IMR-90 (cell line): ENCODE measurements at regions not wholly inside any gene's neighbourhood (a gene's known extent, or its start where the extent isn't known, plus 50 kb on each side); places are given as distances from the start of the nearest gene placed in this dataset.

Experiments
- ATAC-seq: fragments of 200-7000 bp; cut with Tn5 transposase; 2 replicates; pipeline ENCODE4 v1.9.1; 2020; ENCODE audit warnings: low read depth, mild to moderate bottlenecking, moderate library complexity
- BruUV-seq: library from RNA; stranded (reverse); fragments of 400-500 nt; replicated peaks from 2 replicates; lab custom pipeline; 2021; lab: Mats Ljungman, UMichigan
- CTCF ChIA-PET: fragments of 300-600 bp; formaldehyde crosslinking; extraction: SDS; loops from one replicate; lab custom pipeline; 2021; ENCODE audit warnings: antibody characterized with exemption; lab: Yijun Ruan, JAX
- POLR2A ChIA-PET: fragments of 300-600 bp; sonication (Branson Sonifier 250); formaldehyde crosslinking; loops from one replicate; lab custom pipeline; 2022; ENCODE audit warnings: antibody characterized with exemption; ENCODE audit not compliant: unreplicated experiment; lab: Charles Lee
- DNase-seq: peaks from one replicate; pipeline ENCODE4 v3.0.0; 2013
- H2AFZ ChIP-seq: replicated peaks from 2 replicates; pipeline ENCODE3; 2013; ENCODE audit warnings: low read length, mild to moderate bottlenecking; ENCODE audit not compliant: poor library complexity
- H2AK5ac ChIP-seq: 2 replicates; pipeline ENCODE4 v1.6.1; 2013; ENCODE audit warnings: low read depth, low read length, inconsistent platforms
- H2AK9ac ChIP-seq: replicated peaks from 2 replicates; pipeline ENCODE3; 2013; ENCODE audit warnings: mild to moderate bottlenecking, low read depth, low read length, moderate library complexity; ENCODE audit not compliant: poor library complexity
- H2BK120ac ChIP-seq: 2 replicates; pipeline ENCODE4 v1.6.1; 2013; ENCODE audit warnings: low read depth, low read length, inconsistent platforms
- H2BK15ac ChIP-seq: 3 replicates; pipeline ENCODE4 v1.6.1; 2013; ENCODE audit warnings: low read depth, low read length, inconsistent platforms
- H2BK20ac ChIP-seq: 2 replicates; pipeline ENCODE4 v1.6.1; 2013; ENCODE audit warnings: low read depth, mild to moderate bottlenecking, inconsistent platforms, low read length, moderate library complexity
- H2BK5ac ChIP-seq: 2 replicates; pipeline ENCODE4 v1.6.1; 2013; ENCODE audit warnings: mild to moderate bottlenecking, low read depth, low read length, inconsistent platforms; ENCODE audit not compliant: poor library complexity, severe bottlenecking
- H3K14ac ChIP-seq: replicated peaks from 2 replicates; pipeline ENCODE4 v1.6.1; 2013; ENCODE audit warnings: low read depth, low read length, inconsistent platforms
- H3K18ac ChIP-seq: 2 replicates; pipeline ENCODE4 v1.6.1; 2013; ENCODE audit warnings: low read depth, low read length, control low read depth
- H3K23ac ChIP-seq: 2 replicates; pipeline ENCODE4 v1.6.1; 2013; ENCODE audit warnings: low read depth, low read length, inconsistent platforms
- H3K27ac ChIP-seq: 2 replicates; pipeline ENCODE4 v1.5.1; 2013; ENCODE audit warnings: mild to moderate bottlenecking, control low read depth, low read length; ENCODE audit not compliant: insufficient read depth
- H3K27me3 ChIP-seq: 2 replicates; pipeline ENCODE4 v1.6.1; 2013; ENCODE audit warnings: low read length; ENCODE audit not compliant: control insufficient read depth, insufficient read depth
- H3K36me3 ChIP-seq: 2 replicates; pipeline ENCODE4 v1.6.1; 2013; ENCODE audit warnings: low read length, mixed read lengths; ENCODE audit not compliant: control insufficient read depth, insufficient read depth
- H3K4ac ChIP-seq: 2 replicates; pipeline ENCODE4 v1.6.1; 2013; ENCODE audit warnings: low read depth, low read length, inconsistent platforms
- H3K4me1 ChIP-seq: 2 replicates; pipeline ENCODE4 v1.6.1; 2013; ENCODE audit warnings: low read length, mixed read lengths; ENCODE audit not compliant: control insufficient read depth, insufficient read depth
- H3K4me2 ChIP-seq: 2 replicates; pipeline ENCODE4 v1.6.1; 2013; ENCODE audit warnings: low read depth, mild to moderate bottlenecking, control low read depth, low read length, moderate library complexity
- H3K4me3 ChIP-seq: 2 replicates; pipeline ENCODE4 v1.5.1; 2013; ENCODE audit warnings: low read depth, mild to moderate bottlenecking, control low read depth, low read length, moderate library complexity; ENCODE audit not compliant: insufficient read depth
- H3K56ac ChIP-seq: 2 replicates; pipeline ENCODE4 v1.6.1; 2013; ENCODE audit warnings: low read length, inconsistent platforms; ENCODE audit not compliant: insufficient read depth; ENCODE audit errors: extremely low read depth
- H3K79me1 ChIP-seq, 2 experiments: 2 replicates each; pipeline ENCODE4 v1.6.1; 2013; ENCODE audit warnings: low read length in 2 of 2, inconsistent platforms in 1 of 2, low read depth in 1 of 2
- H3K9ac ChIP-seq: 2 replicates; pipeline ENCODE4 v1.6.1; 2013; ENCODE audit warnings: low read depth, low read length, control low read depth
- H3K9me1 ChIP-seq: 2 replicates; pipeline ENCODE4 v1.6.1; 2013; ENCODE audit warnings: low read length, inconsistent platforms; ENCODE audit not compliant: insufficient read depth
- H3K9me3 ChIP-seq: 2 replicates; pipeline ENCODE4 v1.6.1; 2013; ENCODE audit warnings: low read length; ENCODE audit not compliant: control insufficient read depth, insufficient read depth
- H4K20me1 ChIP-seq: 2 replicates; pipeline ENCODE4 v1.6.1; 2013; ENCODE audit warnings: low read length, inconsistent platforms; ENCODE audit not compliant: insufficient read depth
- H4K5ac ChIP-seq: 2 replicates; pipeline ENCODE4 v1.6.1; 2013; ENCODE audit warnings: mild to moderate bottlenecking, low read depth, low read length, control low read depth
- H4K8ac ChIP-seq, 2 experiments: 2 replicates each; pipeline ENCODE4 v1.6.1; 2013; ENCODE audit warnings: low read depth in 2 of 2, low read length in 2 of 2, control low read depth in 1 of 2, inconsistent platforms in 1 of 2
- H4K91ac ChIP-seq: 2 replicates; pipeline ENCODE4 v1.6.1; 2013; ENCODE audit warnings: low read depth, low read length, inconsistent platforms; ENCODE audit not compliant: insufficient read depth
- BHLHE40 ChIP-seq: fragments of 150-350 bp; IDR thresholded peaks from 2 replicates; pipeline ENCODE4 v1.6.1; 2016; ENCODE audit warnings: mild to moderate bottlenecking, low read depth, low read length
- CEBPB ChIP-seq: IDR thresholded peaks from 2 replicates; pipeline ENCODE4 v1.6.1; 2012; ENCODE audit warnings: low read depth, low read length, improper control_type of control experiment
- CHD1 ChIP-seq: IDR thresholded peaks from 2 replicates; pipeline ENCODE4 v1.6.1; 2012; ENCODE audit warnings: low read depth, low read length, improper control_type of control experiment
- FOS ChIP-seq: fragments of 150-350 bp; IDR thresholded peaks from 2 replicates; pipeline ENCODE4 v1.6.1; 2016; ENCODE audit warnings: low read depth, low read length
- MAFK ChIP-seq: IDR thresholded peaks from 2 replicates; pipeline ENCODE4 v1.6.1; 2012; ENCODE audit warnings: low read depth, low read length, improper control_type of control experiment
- MAZ ChIP-seq: IDR thresholded peaks from 2 replicates; pipeline ENCODE4 v1.6.1; 2012; ENCODE audit warnings: low read depth, mild to moderate bottlenecking, low read length, improper control_type of control experiment, moderate library complexity, borderline replicate concordance
- MXI1 ChIP-seq: IDR thresholded peaks from 2 replicates; pipeline ENCODE4 v1.6.1; 2012; ENCODE audit warnings: low read depth, mild to moderate bottlenecking, low read length, moderate library complexity, borderline replicate concordance
- NFE2L2 ChIP-seq: fragments of 150-350 bp; IDR thresholded peaks from 2 replicates; pipeline ENCODE4 v1.6.1; 2016; ENCODE audit warnings: low read depth, mild to moderate bottlenecking, low read length
- POLR2A ChIP-seq: IDR thresholded peaks from 2 replicates; pipeline ENCODE4 v1.6.1; 2012; ENCODE audit warnings: mild to moderate bottlenecking, low read depth, low read length
- RAD21 ChIP-seq: IDR thresholded peaks from 2 replicates; pipeline ENCODE4 v1.6.1; 2012; ENCODE audit warnings: low read length, improper control_type of control experiment
- RCOR1 ChIP-seq: IDR thresholded peaks from 2 replicates; pipeline ENCODE4 v1.6.1; 2012; ENCODE audit warnings: mild to moderate bottlenecking, low read length, improper control_type of control experiment; ENCODE audit not compliant: insufficient replicate concordance
- RFX5 ChIP-seq: IDR thresholded peaks from 2 replicates; pipeline ENCODE4 v1.8.0; 2012; ENCODE audit warnings: low read depth, mild to moderate bottlenecking, low read length, moderate library complexity
- SMC3 ChIP-seq: fragments of 150-350 bp; IDR thresholded peaks from 2 replicates; pipeline ENCODE4 v1.6.1; 2016; ENCODE audit warnings: low read depth, mild to moderate bottlenecking, antibody characterized with exemption, low read length, moderate library complexity
- WGBS, 2 experiments: methylation state at CpG; one replicate each; pipeline versions ENCODE4 v1.1.5 to v1.1.7; 2013; ENCODE audit warnings: missing lambda C conversion rate in 2 of 2; ENCODE audit not compliant: insufficient read length in 1 of 2; ENCODE audit errors: extremely low coverage in 2 of 2; 5-methylcytosine and 5-hydroxymethylcytosine counted together
- dilution Hi-C: fragments of 300-500 bp; cut with HindIII; formaldehyde crosslinking; loops from one replicate; pipeline ENCODE4 v1.14.3; 2018; ENCODE audit warnings: low sequenced_read_pairs; ENCODE audit not compliant: unreplicated experiment
- in situ Hi-C: fragments of 300-500 bp; cut with MboI; formaldehyde crosslinking; loops from 3 replicates; pipeline ENCODE4 v1.14.3; 2019; ENCODE audit warnings: low sequenced_read_pairs, inconsistent platforms, mixed read lengths
- intact Hi-C: fragments of 100-400 bp; cut with micrococcal nuclease; formaldehyde crosslinking; loops from 2 replicates; pipeline ENCODE4 v1.10.0; 2022
- TF ChIP-seq, protein P1 (sequence below): fragments of 150-350 bp; IDR thresholded peaks from 2 replicates; pipeline ENCODE4 v1.6.1; 2017; ENCODE audit warnings: mild to moderate bottlenecking, antibody characterized with exemption, low read length, low read depth
- TF ChIP-seq, protein P2 (sequence below): conservative IDR thresholded peaks from 2 replicates; pipeline ENCODE4 v1.5.1; 2012; ENCODE audit warnings: mild to moderate bottlenecking, low read depth, low read length, improper control_type of control experiment
- TF ChIP-seq, protein P3 (sequence below): fragments of 150-350 bp; IDR thresholded peaks from 2 replicates; pipeline ENCODE4 v1.6.1; 2016; ENCODE audit warnings: low read depth, mild to moderate bottlenecking, low read length, moderate library complexity, borderline replicate concordance

DNA sequence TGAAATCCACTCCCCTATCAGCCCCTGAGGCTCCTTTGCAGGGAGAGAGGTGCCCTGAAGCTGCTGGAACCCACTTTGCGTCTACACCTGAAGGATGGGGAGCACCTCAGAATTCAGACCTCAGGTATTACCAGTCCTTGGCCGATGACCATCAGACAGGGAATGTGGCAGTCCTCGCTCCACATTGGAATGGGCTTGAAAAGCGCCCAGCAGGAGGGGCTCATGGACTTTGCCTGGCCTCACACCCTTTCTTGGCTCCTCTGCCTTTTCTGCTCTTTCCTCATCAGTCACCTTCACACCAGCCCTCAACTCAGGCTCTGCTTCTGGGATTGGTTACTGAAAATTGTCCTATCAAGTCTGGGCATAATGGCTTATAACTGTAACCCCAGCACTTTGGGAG lies 83.9 kb downstream of the BARX1 start:
- Histone ChIP-seq H4K20me1 (no peaks in the 10 kb centered on the region), H3K27ac (no peak overlapping the region), H2BK20ac (no peak overlapping the region), H3K27me3 (no peaks in the 10 kb centered on the region), H3K4me2 (no peak overlapping the region), H3K4ac (no peak overlapping the region), H2BK5ac (no peak overlapping the region), H3K9ac (no peak overlapping the region), H3K79me1 (no peaks in the 10 kb centered on the region), H4K91ac (no peak overlapping the region), H3K14ac (no peak overlapping the region), H3K4me1 (no peaks in the 10 kb centered on the region), H2AK5ac (no peak overlapping the region), H3K18ac (no peak overlapping the region), H2BK120ac (no peak overlapping the region), H3K36me3 (no peaks in the 10 kb centered on the region), H3K23ac (no peak overlapping the region), H2AFZ (no peak overlapping the region), H3K4me3 (no peak overlapping the region), H3K56ac (no peak overlapping the region), H3K9me1 (no peaks in the 10 kb centered on the region), H2BK15ac (no peak overlapping the region), H3K9me3 (peaks cover 9% of the 10 kb centered on the region), H2AK9ac (no peak overlapping the region), H4K5ac (no peak overlapping the region), H4K8ac (no peak overlapping the region)
- TF ChIP-seq RAD21, result no peak
- TF ChIP-seq MAZ, result no peak
- no peak for TF ChIP-seq CHD1
- TF ChIP-seq POLR2A, result no peak
- no peak for TF ChIP-seq CEBPB
- no peak for TF ChIP-seq FOS
- TF ChIP-seq MXI1, result no peak
- TF ChIP-seq BHLHE40, result no peak
- TF ChIP-seq NFE2L2, result no peak
- TF ChIP-seq, protein P1, sequence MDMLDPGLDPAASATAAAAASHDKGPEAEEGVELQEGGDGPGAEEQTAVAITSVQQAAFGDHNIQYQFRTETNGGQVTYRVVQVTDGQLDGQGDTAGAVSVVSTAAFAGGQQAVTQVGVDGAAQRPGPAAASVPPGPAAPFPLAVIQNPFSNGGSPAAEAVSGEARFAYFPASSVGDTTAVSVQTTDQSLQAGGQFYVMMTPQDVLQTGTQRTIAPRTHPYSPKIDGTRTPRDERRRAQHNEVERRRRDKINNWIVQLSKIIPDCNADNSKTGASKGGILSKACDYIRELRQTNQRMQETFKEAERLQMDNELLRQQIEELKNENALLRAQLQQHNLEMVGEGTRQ, result no peak
- TF ChIP-seq, protein P2, sequence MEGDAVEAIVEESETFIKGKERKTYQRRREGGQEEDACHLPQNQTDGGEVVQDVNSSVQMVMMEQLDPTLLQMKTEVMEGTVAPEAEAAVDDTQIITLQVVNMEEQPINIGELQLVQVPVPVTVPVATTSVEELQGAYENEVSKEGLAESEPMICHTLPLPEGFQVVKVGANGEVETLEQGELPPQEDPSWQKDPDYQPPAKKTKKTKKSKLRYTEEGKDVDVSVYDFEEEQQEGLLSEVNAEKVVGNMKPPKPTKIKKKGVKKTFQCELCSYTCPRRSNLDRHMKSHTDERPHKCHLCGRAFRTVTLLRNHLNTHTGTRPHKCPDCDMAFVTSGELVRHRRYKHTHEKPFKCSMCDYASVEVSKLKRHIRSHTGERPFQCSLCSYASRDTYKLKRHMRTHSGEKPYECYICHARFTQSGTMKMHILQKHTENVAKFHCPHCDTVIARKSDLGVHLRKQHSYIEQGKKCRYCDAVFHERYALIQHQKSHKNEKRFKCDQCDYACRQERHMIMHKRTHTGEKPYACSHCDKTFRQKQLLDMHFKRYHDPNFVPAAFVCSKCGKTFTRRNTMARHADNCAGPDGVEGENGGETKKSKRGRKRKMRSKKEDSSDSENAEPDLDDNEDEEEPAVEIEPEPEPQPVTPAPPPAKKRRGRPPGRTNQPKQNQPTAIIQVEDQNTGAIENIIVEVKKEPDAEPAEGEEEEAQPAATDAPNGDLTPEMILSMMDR, result no peak
- TF ChIP-seq, protein P3, sequence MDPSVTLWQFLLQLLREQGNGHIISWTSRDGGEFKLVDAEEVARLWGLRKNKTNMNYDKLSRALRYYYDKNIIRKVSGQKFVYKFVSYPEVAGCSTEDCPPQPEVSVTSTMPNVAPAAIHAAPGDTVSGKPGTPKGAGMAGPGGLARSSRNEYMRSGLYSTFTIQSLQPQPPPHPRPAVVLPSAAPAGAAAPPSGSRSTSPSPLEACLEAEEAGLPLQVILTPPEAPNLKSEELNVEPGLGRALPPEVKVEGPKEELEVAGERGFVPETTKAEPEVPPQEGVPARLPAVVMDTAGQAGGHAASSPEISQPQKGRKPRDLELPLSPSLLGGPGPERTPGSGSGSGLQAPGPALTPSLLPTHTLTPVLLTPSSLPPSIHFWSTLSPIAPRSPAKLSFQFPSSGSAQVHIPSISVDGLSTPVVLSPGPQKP, result no peak
- TF ChIP-seq SMC3, result no peak
- no peak for TF ChIP-seq RFX5
- TF ChIP-seq MAFK, result no peak
- no peak for TF ChIP-seq RCOR1
- BruUV-seq, result no TSS peak
- WGBS, 2 experiments, result no CpG with 5 or more reads among the region's 4 CpGs
- dilution Hi-C loops, result no loop called here
- ATAC-seq, result no peak
- ChIA-PET CTCF (no interaction called here), POLR2A (no interaction called here)
- in situ Hi-C loops, result loop anchor here (25.0 kb wide), 1 partner anchor 366 kb away; no protein-coding TSS in a partner anchor
- intact Hi-C loops, result no loop called here
- no peak for DNase-seq
